ENCODE measurements at regions not wholly inside any gene's neighbourhood (a gene's known extent, or its start where the extent isn't known, plus 50 kb on each side); places are given as distances from the start of the nearest gene placed in this dataset.
"Not testable (repeated sequence)": the region's sequence is repeated elsewhere in the genome, so short reads cannot be mapped to it uniquely, and the experiment has no call there.

GRCh38 chr1:219099307-219099706, 74.4 kb upstream of the LYPLAL1 start:
- H3K9me3 ChIP-seq = no peaks in the 10 kb centered on the region
- intact Hi-C loops (cut with DNase I; ENCODE audit: low total_unique reads) = no loop called here
- 16 to 93% (median 48%) methylated on average over 1 of the region's 1 CpG for WGBS, 5 donors
- H3K27me3 ChIP-seq (replicated peaks in 1 of 7) = no peaks in the 10 kb centered on the region
- no peaks in the 10 kb centered on the region for H3K36me3 ChIP-seq
- H3K4me3 ChIP-seq = no peak overlapping the region
- H3K27ac ChIP-seq = no peak overlapping the region
- H3K4me1 ChIP-seq = no peaks in the 10 kb centered on the region
- TF ChIP-seq POLR2AphosphoS5 (IDR thresholded peaks at IDR 0.05) (no peak), CTCF (IDR thresholded peaks at IDR 0.05 in 8 of 11, conservative IDR thresholded peaks at IDR 0.05 in 3 of 11) (no peak), POLR2A (IDR thresholded peaks at IDR 0.05) (no peak)
- no peak for DNase-seq

DNA sequence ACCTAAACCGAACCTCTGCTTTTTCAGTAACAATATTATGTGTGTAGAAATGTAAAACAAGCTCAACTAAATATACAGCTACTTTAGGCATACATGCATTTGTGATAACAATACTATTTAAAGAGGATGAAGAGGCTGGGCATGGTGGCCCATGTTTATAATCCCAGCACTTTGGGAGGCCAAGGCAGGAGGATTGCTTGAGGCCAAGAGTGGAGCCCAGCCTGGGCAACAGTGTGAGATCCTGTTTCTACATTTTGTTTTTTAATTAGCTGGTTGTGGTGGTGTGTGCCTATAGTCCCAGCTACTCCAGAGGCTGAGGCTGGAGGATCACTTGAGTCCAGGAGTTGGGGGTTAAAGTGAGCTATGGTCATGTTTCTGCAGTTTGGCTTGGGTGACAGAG, 73.6 kb upstream of the LYPLAL1 start:
- Histone ChIP-seq H3K27ac (no peak overlapping the region), H3K27me3 (replicated peaks in 1 of 7) (no peaks in the 10 kb centered on the region), H3K9me3 (no peaks in the 10 kb centered on the region), H3K4me3 (no peak overlapping the region), H3K36me3 (no peaks in the 10 kb centered on the region), H3K4me1 (no peaks in the 10 kb centered on the region)
- intact Hi-C loops (cut with DNase I; ENCODE audit: low total_unique reads) = loop anchor here (10.0 kb wide), 1 partner anchor 465 kb away; no protein-coding TSS in a partner anchor
- TF ChIP-seq POLR2A (IDR thresholded peaks at IDR 0.05) (no peak), CTCF (IDR thresholded peaks at IDR 0.05 in 8 of 11, conservative IDR thresholded peaks at IDR 0.05 in 3 of 11) (no peak), POLR2AphosphoS5 (IDR thresholded peaks at IDR 0.05) (no peak)
- no peak for DNase-seq
- 0 to 83% (median 39%) methylated on average over 1 of the region's 1 CpG for WGBS, 5 donors

DNA sequence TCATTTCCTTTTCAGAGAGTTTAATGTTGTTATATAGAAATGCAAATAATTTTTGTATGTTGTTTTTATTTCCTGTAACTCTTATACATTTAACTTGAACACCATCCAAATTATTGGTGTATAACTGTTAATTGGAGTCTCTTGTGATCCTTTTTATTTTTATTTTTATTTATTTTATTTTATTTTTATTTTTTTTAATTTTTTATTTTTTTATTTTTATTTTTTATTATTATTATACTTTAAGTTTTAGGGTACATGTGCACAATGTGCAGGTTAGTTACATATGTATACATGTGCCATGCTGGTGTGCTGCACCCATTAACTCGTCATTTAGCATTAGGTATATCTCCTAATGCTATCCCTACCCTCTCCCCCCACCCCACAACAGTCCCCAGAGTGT, 71.2 kb upstream of the LYPLAL1 start:
- H3K27me3 ChIP-seq (replicated peaks in 1 of 7); H3K4me1 ChIP-seq; H3K36me3 ChIP-seq; H3K9me3 ChIP-seq; H3K27ac ChIP-seq; H3K4me3 ChIP-seq; DNase-seq: not testable (repeated sequence)
- WGBS, 5 donors = 60 to 86% (median 70%) methylated on average over 1 of the region's 1 CpG
- intact Hi-C loops (cut with DNase I; ENCODE audit: low total_unique reads) = loop anchor here (10.0 kb wide), 1 partner anchor 462 kb away; no protein-coding TSS in a partner anchor

GRCh38 chr1:219105893-219106292, 67.8 kb upstream of the LYPLAL1 start:
- Histone ChIP-seq H3K4me3 (no peak overlapping the region), H3K36me3 (no peaks in the 10 kb centered on the region), H3K9me3 (no peaks in the 10 kb centered on the region), H3K27me3 (replicated peaks in 1 of 7) (no peaks in the 10 kb centered on the region), H3K4me1 (no peaks in the 10 kb centered on the region), H3K27ac (no peak overlapping the region)
- 90 to 97% (median 93%) methylated on average over 1 of the region's 1 CpG for WGBS, 5 donors
- no peak for DNase-seq
- TF ChIP-seq CTCF (IDR thresholded peaks at IDR 0.05 in 8 of 11, conservative IDR thresholded peaks at IDR 0.05 in 3 of 11) = no peak
- no peak for TF ChIP-seq POLR2A (IDR thresholded peaks at IDR 0.05)
- intact Hi-C loops (cut with DNase I; ENCODE audit: low total_unique reads) = loop anchor here (10.0 kb wide), 1 partner anchor 459 kb away; no protein-coding TSS in a partner anchor

DNA sequence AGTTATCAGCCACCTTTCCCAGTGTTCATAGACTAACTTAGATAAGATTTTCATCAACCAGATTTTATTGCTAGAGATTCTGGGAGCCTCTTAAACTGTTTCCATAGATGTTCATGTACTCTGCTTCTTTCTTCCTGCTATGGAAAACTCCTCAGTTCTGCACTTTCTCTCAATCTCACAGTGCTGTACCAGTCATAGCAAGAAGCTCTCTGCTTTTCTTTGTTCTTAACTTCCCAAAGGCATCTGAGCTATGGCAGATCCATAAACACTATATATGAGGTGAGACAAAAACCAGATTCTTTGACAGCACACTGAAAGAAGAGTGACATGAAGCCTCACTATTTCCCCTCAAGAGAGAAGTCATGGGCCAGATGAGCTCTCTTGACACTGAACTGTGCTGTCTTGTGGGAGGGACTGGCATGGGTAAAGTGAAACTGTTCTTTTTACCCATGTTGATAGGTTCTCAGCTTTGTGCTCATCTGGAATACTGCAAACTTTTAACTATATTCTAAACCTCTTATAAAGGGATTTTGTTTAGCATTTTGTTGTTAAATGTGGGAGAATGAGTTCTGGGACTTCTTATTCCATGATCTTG, 64.2 kb upstream of the LYPLAL1 start:
- no peak for TF ChIP-seq POLR2A (IDR thresholded peaks at IDR 0.05)
- TF ChIP-seq CTCF (IDR thresholded peaks at IDR 0.05 in 8 of 11, conservative IDR thresholded peaks at IDR 0.05 in 3 of 11) = no peak
- TF ChIP-seq POLR2AphosphoS5 (IDR thresholded peaks at IDR 0.05) = no peak
- intact Hi-C loops (cut with DNase I; ENCODE audit: low total_unique reads) = loop anchor here (10.0 kb wide), 1 partner anchor 455 kb away; no protein-coding TSS in a partner anchor
- H3K4me1 ChIP-seq = no peaks in the 10 kb centered on the region
- no peaks in the 10 kb centered on the region for H3K36me3 ChIP-seq
- no peak overlapping the region for H3K27ac ChIP-seq
- H3K9me3 ChIP-seq = peaks cover 3 to 29% (median 16%) of the 10 kb centered on the region in 8 donors
- no peak for DNase-seq
- H3K27me3 ChIP-seq (replicated peaks in 1 of 7) = peaks cover 0 to 9% (median 0%) of the 10 kb centered on the region in 7 donors
- H3K4me3 ChIP-seq = no peak overlapping the region
